Stimulated activated naive B cell treated with anti-CD40 and anti-IgM and Interleukin-4, amounts not matched to agents 10 μg/mL and 1 μg/mL and 100 μg/mL, for 72 hours (primary cell): ENCODE measurements at regions not wholly inside any gene's neighbourhood (a gene's known extent, or its start where the extent isn't known, plus 50 kb on each side); places are given as distances from the start of the nearest gene placed in this dataset.

Experiments
- ATAC-seq, 2 donors: fragments of 150-1000 bp; cut with Tn5 transposase; replicated peaks; 2 replicates each; pipeline ENCODE4 v1.10.0; 2021; ENCODE audit warnings: moderate library complexity in 1 of 2
- DNase-seq: peaks from one replicate; pipeline ENCODE4 v3.0.0; 2021
- H3K27ac Mint-ChIP-seq: one replicate; pipeline ENCODE4 v1.8.0; 2022; ENCODE audit warnings: mild to moderate bottlenecking, mixed read lengths
- H3K27me3 Mint-ChIP-seq, 2 donors: one replicate each; pipeline ENCODE4 v1.8.0; 2022; ENCODE audit warnings: mixed read lengths in 2 of 2
- H3K36me3 Mint-ChIP-seq, 2 donors: one replicate each; pipeline ENCODE4 v1.8.0; 2022; ENCODE audit warnings: mixed read lengths in 2 of 2, mild to moderate bottlenecking in 1 of 2
- H3K4me1 Mint-ChIP-seq, 2 donors: one replicate each; pipeline ENCODE4 v1.8.0; 2022; ENCODE audit warnings: mixed read lengths in 2 of 2, mild to moderate bottlenecking in 1 of 2
- H3K4me3 Mint-ChIP-seq, 2 donors: one replicate each; pipeline ENCODE4 v1.8.0; 2022; ENCODE audit warnings: mild to moderate bottlenecking in 2 of 2, mixed read lengths in 2 of 2, moderate library complexity in 1 of 2
- H3K9me3 Mint-ChIP-seq, 2 donors: one replicate each; pipeline ENCODE4 v1.8.0; 2022; ENCODE audit warnings: mixed read lengths in 2 of 2, mild to moderate bottlenecking in 1 of 2

GRCh38 chr2:216569765-216570164, 63.5 kb upstream of the IGFBP2 start:
- Mint-ChIP-seq H3K4me1 (no peaks in the 10 kb centered on the region), H3K4me3 (no peak overlapping the region), H3K27me3 (peaks cover 8 to 26% of the 10 kb centered on the region in 2 donors), H3K27ac (no peak overlapping the region), H3K36me3 (no peaks in the 10 kb centered on the region), H3K9me3 (peaks cover 3 to 7% of the 10 kb centered on the region in 2 donors)
- DNase-seq: no peak
- ATAC-seq: no peak

- no peak for DNase-seq
- Mint-ChIP-seq H3K9me3 (peaks cover 3 to 7% of the 10 kb centered on the region in 2 donors), H3K4me1 (no peaks in the 10 kb centered on the region), H3K27ac (no peak overlapping the region), H3K4me3 (no peak overlapping the region), H3K27me3 (peaks cover 7 to 20% of the 10 kb centered on the region in 2 donors), H3K36me3 (no peaks in the 10 kb centered on the region)
- no peak for ATAC-seq
Measured at GRCh38 chr2:216570357-216570756, 62.9 kb upstream of the IGFBP2 start.

DNA sequence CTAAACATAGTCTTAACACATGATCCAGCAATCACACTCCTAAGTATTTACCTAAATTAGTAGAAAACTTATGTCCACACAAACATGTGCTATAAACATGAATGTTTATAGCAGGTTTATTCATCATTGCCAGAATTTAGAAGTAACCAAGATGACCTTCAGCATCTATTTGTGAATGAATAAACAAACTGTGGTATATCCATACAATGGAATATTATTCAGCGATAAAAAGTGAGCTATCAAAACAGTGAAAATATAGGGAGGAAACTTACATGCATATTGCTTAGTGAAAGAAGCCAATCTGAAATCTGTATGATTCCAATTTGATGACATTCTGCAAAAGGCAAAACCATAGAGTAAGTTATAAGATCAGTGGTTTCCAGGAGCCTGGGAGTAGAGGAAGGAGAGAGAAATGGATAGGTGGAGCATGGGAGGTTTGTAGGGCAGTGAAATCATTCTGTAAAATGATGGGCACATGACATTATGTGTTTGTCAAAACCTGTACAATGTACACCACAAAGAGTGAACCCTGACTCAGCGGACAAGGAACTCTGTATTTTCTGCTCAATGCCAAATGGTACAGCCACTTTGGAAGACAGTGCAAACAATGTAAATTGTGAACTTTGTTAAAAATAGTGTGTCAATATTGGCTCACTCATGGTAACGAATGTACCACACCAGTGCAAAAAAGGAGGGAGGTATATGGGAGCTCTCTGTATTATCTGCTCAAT, 61.9 kb upstream of the IGFBP2 start:
- peaks cover 9 to 10% of the 10 kb centered on the region in 2 donors for H3K27me3 Mint-ChIP-seq
- DNase-seq: no peak
- no peak overlapping the region for H3K27ac Mint-ChIP-seq
- H3K4me3 Mint-ChIP-seq: no peak overlapping the region
- no peaks in the 10 kb centered on the region for H3K36me3 Mint-ChIP-seq
- peaks cover 3 to 7% of the 10 kb centered on the region in 2 donors for H3K9me3 Mint-ChIP-seq
- H3K4me1 Mint-ChIP-seq: no peaks in the 10 kb centered on the region
- ATAC-seq: no peak

- Mint-ChIP-seq H3K36me3 (no peaks in the 10 kb centered on the region), H3K9me3 (peaks cover 3 to 7% of the 10 kb centered on the region in 2 donors), H3K4me1 (no peaks in the 10 kb centered on the region), H3K27me3 (peaks cover 7 to 14% of the 10 kb centered on the region in 2 donors), H3K27ac (no peak overlapping the region), H3K4me3 (no peak overlapping the region)
- no peak for ATAC-seq
- no peak for DNase-seq
Measured at GRCh38 chr2:216571909-216572513, 61.2 kb upstream of the IGFBP2 start.

GRCh38 chr2:216572582-216573578, 60.3 kb upstream of the IGFBP2 start:
- no peak overlapping the region for H3K4me3 Mint-ChIP-seq
- H3K36me3 Mint-ChIP-seq: no peaks in the 10 kb centered on the region
- ATAC-seq (no peak), DNase-seq (no peak)
- H3K9me3 Mint-ChIP-seq: peaks cover 3 to 7% of the 10 kb centered on the region in 2 donors
- H3K27me3 Mint-ChIP-seq: peaks cover 10 to 21% of the 10 kb centered on the region in 2 donors
- H3K4me1 Mint-ChIP-seq: no peaks in the 10 kb centered on the region
- H3K27ac Mint-ChIP-seq: no peak overlapping the region

DNA sequence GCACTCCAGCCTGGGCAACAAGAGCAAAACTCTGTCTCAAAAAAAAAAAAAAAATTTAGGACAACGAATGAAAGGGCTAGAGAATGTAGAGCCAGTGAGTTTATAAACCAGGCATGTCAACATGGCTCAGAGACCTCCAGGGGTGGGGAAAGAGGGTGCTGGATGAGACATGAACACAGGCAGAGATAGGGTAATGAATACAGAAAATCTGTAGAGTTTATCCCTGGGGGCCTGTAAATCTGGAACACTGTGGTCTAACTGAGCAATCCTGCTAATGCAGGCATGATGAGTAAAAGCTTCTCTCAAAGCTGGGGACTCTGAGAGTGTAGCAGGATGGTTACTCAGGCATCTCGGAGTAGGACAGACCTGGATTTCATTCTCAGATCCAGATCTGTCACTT, 59.2 kb upstream of the IGFBP2 start:
- peaks cover 21 to 30% of the 10 kb centered on the region in 2 donors for H3K27me3 Mint-ChIP-seq
- H3K27ac Mint-ChIP-seq: no peak overlapping the region
- H3K4me1 Mint-ChIP-seq: no peaks in the 10 kb centered on the region
- no peak for ATAC-seq
- H3K9me3 Mint-ChIP-seq: peaks cover 3 to 7% of the 10 kb centered on the region in 2 donors
- no peak for DNase-seq
- no peaks in the 10 kb centered on the region for H3K36me3 Mint-ChIP-seq
- no peak overlapping the region for H3K4me3 Mint-ChIP-seq

DNA sequence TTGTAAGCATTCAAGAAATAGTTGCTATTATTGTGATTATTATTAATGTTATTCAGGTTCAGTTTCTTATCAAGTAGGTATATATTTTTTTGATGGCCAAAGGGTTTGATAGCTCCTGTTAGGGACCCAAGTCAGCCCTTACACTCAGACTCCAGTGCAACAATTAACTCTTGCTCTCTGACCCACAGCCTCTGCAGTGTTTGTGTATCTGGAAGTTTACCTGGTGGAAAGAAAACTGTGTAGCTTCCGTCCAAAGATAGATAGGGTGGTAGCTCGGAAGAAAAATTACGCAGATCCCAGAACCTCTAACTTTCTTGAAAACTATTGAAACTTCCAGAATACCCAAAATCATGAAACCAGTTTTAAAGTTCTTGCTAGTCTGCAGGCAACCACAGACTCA, 58.6 kb upstream of the IGFBP2 start:
- H3K4me3 Mint-ChIP-seq: no peak overlapping the region
- H3K9me3 Mint-ChIP-seq: peaks cover 3 to 7% of the 10 kb centered on the region in 2 donors
- H3K27ac Mint-ChIP-seq: no peak overlapping the region
- no peaks in the 10 kb centered on the region for H3K36me3 Mint-ChIP-seq
- DNase-seq (no peak), ATAC-seq (no peak)
- no peaks in the 10 kb centered on the region for H3K4me1 Mint-ChIP-seq
- peaks cover 22 to 27% of the 10 kb centered on the region in 2 donors for H3K27me3 Mint-ChIP-seq

GRCh38 chr2:216575465-216575864, 57.8 kb upstream of the IGFBP2 start:
- H3K27me3 Mint-ChIP-seq: peaks cover 22 to 27% of the 10 kb centered on the region in 2 donors
- no peaks in the 10 kb centered on the region for H3K4me1 Mint-ChIP-seq
- H3K36me3 Mint-ChIP-seq: no peaks in the 10 kb centered on the region
- peaks cover 3 to 7% of the 10 kb centered on the region in 2 donors for H3K9me3 Mint-ChIP-seq
- no peak for DNase-seq
- no peak for ATAC-seq
- no peak overlapping the region for H3K4me3 Mint-ChIP-seq
- no peak overlapping the region for H3K27ac Mint-ChIP-seq

DNA sequence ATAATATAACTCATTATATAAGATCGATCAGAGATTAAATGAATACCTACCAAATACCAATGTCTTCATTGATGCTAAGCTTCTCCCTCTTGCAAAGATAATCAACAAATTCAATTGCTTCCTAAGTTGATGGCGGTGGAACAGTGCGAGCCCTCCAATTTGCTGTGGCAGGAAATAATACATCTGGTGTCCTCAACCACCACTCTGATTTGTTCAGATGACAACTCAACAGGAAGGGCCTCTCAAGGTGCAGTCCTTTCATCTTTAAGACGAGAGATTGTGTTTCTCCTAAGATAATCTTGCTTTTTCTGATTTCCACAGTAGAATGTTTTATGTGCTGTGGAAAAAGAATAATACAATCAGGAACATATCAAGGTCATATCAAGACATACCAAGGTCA, 56.6 kb upstream of the IGFBP2 start:
- Mint-ChIP-seq H3K9me3 (no peaks in the 10 kb centered on the region), H3K4me3 (no peak overlapping the region), H3K27ac (no peak overlapping the region), H3K27me3 (peaks cover 30 to 31% of the 10 kb centered on the region in 2 donors), H3K36me3 (no peaks in the 10 kb centered on the region), H3K4me1 (no peaks in the 10 kb centered on the region)
- ATAC-seq: no peak
- DNase-seq: no peak

GRCh38 chr2:216578325-216578724, 54.9 kb upstream of the IGFBP2 start:
- Mint-ChIP-seq H3K4me1 (no peaks in the 10 kb centered on the region), H3K27ac (no peak overlapping the region)
- ATAC-seq: no peak

DNA sequence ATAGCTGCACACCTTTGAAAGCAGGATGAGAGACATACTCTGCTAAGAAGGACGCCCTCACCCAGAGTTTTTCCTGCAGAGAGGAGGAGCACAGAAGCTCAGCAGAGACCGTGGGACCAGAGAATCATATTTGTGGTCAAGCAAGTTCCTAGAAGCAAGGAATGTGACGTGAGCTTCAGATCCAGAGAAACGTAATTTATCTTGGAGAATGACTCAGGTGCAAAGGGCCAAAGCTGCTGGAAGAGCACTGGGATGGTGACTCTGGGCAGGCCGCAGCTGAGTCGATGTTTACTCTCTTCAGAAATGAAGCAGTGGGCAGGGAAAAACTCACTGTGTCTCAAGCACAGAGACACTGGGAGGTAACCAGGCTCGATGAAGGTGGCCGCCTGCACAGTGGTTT, 50.1 kb upstream of the IGFBP2 start:
- H3K27me3 Mint-ChIP-seq: peaks cover 34 to 48% of the 10 kb centered on the region in 2 donors
- no peaks in the 10 kb centered on the region for H3K36me3 Mint-ChIP-seq

More at GRCh38 chr2:216578325-216578724, 54.9 kb upstream of the IGFBP2 start:
- H3K27me3 Mint-ChIP-seq: peaks cover 40 to 43% of the 10 kb centered on the region in 2 donors
- DNase-seq: no peak
- H3K4me3 Mint-ChIP-seq: no peak overlapping the region
- H3K36me3 Mint-ChIP-seq: no peaks in the 10 kb centered on the region
- H3K9me3 Mint-ChIP-seq: no peaks in the 10 kb centered on the region

More for the DNA sequence above, 50.1 kb upstream of the IGFBP2 start:
- Mint-ChIP-seq H3K4me1 (no peaks in the 10 kb centered on the region), H3K4me3 (no peak overlapping the region), H3K9me3 (peaks cover 3% of the 10 kb centered on the region in 2 donors), H3K27ac (no peak overlapping the region)
- DNase-seq (no peak), ATAC-seq (no peak)
